GM04503 (cell line): ENCODE measurements at regions not wholly inside any gene's neighbourhood (a gene's known extent, or its start where the extent isn't known, plus 50 kb on each side); places are given as distances from the start of the nearest gene placed in this dataset.

Experiments
- DNase-seq: peaks from one replicate; pipeline ENCODE4 v3.0.0-alpha.2; 2012; ENCODE audit warnings: low read depth

GRCh38 chr4:4637710-4638109, 95.9 kb upstream of the STX18 start:
- no peak for DNase-seq

GRCh38 chr4:4633431-4633830, 91.6 kb upstream of the STX18 start:
- DNase-seq = no peak

DNA sequence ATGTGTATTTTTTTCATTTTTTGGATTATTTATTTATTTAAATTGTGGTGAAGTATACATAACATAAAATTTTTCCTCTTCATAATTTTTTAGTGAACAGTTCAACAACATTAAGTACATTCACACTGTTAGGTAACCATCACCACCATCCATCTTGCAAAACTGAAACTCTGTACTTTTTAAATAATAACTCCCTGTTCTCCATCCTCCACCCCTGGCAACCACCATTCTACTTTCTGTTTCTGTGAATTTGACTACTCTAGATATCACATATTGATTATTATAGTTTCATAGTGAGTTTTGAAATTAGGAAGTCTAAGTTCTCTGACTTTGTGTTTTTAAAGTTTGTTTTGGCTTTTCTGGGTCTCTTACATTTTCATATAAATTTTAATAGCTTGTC, 89.3 kb upstream of the STX18 start:
- DNase-seq = no peak

DNA sequence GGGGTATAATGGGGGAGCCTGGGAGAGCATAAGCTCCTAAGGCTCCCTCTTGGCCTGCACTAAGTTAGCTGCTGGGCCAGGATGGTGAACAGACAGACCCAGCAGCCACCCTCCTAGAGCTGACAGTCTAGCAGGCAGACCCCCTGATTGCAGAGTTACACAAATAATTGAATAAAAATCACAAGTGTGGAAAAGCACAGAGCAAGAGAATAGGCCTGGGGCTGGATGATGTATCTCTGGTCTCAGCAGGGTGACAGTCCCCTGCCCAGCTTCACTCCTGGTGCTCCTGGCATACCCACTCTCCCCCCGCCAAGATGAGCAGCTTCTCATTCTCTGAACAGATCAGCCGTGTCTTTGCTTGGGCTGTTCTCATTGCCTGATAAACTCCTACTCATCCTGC, 86.1 kb upstream of the STX18 start:
- DNase-seq = no peak

GRCh38 chr4:4627111-4627510, 85.3 kb upstream of the STX18 start:
- no peak for DNase-seq

- DNase-seq = peak; percentile 81
Measured at GRCh38 chr4:4625488-4625887, 83.6 kb upstream of the STX18 start.

DNA sequence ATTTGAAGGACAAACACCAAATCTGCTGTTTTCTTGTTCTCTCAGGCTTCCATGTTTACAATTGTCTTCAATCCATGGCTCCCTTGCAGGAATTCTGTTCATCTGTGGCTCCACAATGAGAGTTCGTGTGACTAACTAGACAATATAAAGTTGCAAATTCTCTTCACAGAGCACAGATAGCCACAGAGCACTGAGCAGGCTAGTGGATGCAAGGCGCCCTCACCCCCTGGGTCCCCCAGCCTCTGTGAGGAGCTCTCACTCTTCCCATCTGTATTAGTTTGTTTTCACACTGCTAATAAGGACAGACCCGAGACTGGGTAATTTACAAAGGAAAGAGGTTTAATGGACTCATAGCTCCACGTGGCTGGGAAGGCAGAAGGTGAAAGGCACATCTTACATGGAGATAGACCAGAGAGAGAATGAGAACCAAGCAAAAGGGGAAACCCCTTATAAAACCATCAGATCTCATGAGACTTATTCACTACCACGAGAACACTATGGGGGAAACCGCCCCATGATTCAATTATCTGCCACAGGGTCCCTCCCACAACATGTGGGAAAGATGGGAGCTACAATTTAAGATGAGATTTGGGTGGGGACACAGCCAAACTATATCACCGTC, 82.5 kb upstream of the STX18 start:
- DNase-seq = no peak

DNA sequence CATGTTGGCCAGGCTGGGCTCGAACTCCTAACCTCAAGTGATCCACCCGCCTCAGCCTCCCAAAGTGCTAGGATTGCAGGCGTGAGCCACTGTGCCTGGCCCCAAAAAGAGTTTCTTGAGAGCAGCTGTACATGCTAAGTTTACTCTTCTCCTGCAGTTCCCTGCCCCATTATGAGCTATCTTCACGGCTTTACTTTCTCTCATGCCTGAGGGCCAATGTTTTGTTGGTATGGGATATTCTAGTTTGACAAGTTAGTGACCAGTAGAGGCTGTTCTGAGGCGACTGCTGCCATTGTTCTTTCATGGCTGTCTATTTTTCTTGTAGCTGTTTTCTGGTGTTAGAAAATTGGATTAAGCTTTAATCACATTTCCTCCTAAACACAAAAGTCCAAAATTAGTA, 78.0 kb upstream of the STX18 start:
- DNase-seq = no peak

DNA sequence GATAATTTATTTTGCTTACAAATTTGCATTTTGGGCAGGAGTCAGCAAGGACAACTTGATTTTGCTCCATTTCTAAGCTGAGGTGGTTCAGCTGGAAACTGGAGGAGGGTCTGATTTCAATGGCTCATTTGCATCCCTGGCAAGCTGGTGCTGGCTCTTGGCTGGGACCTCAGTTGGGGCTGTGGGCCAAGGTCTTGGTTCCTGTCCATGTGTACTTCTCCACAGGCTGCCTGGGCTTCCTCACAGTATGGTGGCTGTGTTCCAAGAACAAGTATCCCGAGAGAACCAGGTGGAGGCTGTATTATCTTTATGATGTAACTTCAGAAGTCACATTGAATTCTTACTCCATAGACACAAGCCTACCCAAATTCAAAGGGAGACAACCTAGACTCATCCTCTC, 77.0 kb upstream of the STX18 start:
- DNase-seq = no peak

GRCh38 chr4:4614925-4615678, 73.3 kb upstream of the STX18 start:
- DNase-seq = peak; percentile 70

DNA sequence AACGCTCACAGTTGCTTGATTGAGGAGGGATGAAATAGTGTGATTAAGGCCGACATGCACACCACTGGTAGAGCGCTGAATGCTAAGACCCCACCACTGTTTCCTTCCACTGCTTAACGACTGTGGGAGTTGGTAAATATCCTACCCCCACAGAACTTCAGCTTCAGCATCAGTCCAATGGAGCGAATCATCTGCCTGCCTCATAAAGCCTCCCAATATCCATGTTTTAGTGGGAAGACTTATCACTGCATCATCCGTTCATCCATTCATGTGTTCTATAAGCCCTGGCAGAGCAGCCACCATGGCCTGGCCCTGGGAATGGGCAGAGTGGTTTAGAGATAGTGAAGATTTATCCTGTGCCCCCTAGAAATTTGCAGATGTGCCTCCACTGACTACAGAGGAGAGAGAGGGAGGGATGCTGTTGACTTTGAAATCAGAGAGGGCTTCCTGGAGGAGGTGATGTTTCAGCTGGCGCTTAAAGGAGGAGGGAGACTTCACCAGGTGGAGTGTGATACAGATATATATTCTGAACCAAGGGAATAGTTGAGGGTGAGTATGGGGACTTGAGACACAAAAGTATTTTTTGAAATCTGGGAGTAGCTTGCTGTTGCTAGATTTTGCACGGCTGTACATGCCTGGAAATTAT, 71.9 kb upstream of the STX18 start:
- no peak for DNase-seq

GRCh38 chr4:4613126-4613465, 71.2 kb upstream of the STX18 start:
- no peak for DNase-seq

DNA sequence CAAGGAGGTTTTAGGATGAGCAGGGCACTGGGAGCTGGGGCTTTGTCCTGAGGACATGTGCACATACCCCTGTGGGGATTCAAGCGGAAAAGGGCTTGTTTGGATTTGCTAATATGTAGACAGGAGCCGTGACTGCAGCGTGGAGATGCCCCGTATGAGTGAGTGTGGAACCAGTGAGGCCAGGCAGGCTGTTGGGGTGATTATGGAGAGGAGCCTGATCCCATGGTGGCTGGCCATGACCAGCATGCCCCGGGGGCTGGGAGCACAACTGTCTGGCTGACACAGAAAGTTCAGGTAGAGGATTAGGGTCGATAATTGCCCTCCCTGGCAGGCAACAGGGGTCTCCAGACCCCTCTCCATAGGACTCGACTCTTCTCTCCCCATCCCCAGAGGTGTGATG, 68.8 kb upstream of the STX18 start:
- no peak for DNase-seq

DNA sequence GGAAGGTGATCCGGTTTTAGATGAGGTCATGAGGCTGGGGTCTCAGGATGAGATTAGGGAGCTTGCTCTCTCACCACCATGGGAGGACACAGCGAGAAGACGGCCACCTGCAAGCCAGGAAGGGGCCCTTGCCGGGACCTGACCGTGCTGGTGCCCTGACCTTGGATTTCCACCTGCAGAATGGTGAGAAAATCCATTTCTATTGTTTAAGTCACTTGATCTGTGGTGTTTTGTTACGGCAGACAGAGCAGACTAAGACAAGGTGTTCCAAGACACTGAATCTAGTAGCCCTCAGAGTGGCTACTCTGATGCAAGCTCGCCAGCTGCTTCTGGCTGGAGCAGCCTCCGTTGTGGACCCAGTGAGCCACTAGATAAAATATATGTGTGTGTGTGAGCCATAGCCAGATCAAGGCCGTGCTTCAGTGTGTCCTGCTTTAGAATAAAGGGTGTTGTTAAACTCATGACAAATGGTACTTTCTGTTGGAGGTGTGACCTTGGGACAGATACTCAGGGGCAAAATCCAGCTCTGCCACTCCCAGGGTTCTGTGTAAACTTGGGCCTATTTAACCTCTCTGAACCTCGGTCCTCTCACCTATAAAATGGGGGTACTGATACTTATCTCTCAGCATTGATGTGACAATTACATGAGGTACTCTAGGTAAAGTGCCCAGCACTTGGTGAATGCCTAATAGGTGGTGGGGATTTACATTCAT, 67.9 kb upstream of the STX18 start:
- no peak for DNase-seq

DNA sequence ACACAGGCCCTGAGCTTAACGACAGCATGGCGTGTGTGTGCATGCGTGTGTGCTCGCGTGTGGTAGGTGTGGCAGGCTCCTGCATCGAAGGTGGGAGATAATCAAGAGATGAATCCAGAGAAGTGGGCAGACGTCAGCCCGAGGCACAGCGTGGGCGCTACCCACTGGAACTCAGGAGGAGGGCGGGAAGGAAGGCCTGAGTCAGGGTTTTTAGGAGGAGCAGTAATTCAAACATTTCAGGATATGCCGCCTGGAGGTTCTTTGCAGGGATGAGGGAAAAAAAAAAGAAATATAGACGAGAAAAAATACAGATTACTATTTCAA, 66.3 kb upstream of the STX18 start:
- DNase-seq = no peak

DNA sequence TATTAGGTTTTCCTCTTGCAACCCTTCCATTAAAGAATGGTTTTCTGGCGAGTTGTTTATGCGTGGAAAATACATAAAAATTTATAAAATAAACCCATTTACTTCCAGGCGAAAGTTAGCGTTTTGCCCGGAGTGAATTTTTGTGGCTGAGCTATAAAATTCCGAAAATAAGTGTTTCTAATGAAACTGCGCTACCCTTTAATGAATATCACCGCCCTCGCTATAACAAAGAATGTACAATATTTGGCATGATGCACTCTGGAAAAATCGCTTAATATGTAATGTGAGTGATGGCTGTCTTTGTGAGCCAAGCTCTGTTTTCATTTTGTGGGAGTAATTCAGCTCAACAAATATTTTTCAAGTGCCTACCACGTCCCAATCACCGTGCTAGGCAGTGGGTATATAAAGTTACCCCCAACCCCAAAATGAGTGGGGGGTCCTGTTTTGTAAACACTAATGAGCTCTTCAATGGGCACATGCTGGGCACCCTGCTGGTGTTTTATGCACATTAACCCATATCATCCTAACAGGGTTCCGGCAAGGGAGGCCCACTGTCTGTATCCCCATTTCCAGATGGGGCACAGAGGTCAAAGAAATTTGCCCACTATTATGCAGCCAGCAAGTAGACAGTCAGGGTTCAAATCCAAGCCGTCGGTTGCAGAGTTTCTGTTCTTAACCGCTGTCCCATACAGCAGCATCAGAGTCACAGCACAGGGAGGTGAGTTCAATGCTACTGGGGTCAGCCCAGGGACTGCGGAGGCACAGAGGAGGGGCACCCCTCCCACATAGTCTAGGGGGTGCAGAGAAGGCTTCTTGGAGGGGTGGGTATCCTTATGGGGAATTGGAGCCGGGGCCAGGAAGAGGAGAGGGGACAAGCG, 65.7 kb upstream of the STX18 start:
- DNase-seq = no peak

- DNase-seq = no peak
Measured at GRCh38 chr4:4606321-4606720, 64.5 kb upstream of the STX18 start.

GRCh38 chr4:4605849-4606248, 64.0 kb upstream of the STX18 start:
- DNase-seq = no peak

GRCh38 chr4:4603592-4603991, 61.7 kb upstream of the STX18 start:
- no peak for DNase-seq

DNA sequence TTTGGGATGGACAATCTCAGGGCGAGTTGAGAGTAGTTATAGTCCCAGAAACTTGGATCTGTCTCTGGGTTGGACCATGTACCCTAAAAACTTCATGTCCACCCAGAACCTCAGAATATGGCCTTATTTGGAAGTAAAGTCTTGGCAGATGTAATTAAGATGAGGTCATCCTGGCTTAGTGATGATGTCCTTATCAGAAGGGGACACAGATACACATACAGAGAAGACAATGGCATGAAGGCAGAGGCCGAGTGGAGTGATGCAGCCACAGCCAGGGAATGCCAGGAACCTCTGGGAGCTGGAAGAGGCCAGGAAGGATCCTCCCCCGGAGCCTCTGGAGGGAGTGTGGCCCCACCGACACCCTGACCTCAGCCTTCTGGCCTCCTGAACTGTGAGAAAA, 61.2 kb upstream of the STX18 start:
- DNase-seq = no peak

GRCh38 chr4:4602468-4602867, 60.6 kb upstream of the STX18 start:
- DNase-seq = no peak

- DNase-seq = no peak
Measured at GRCh38 chr4:4601803-4602369, 60.0 kb upstream of the STX18 start.
